Liver (tissue), 3 donors: ENCODE measurements at regions not wholly inside any gene's neighbourhood (a gene's known extent, or its start where the extent isn't known, plus 50 kb on each side); places are given as distances from the start of the nearest gene placed in this dataset.

Experiments
- RAD21 ChIP-seq, 2 donors: IDR thresholded peaks; 2 replicates each; pipeline ENCODE4 v1.6.1; 2016; ENCODE audit warnings: antibody characterized with exemption in 2 of 2, mild to moderate bottlenecking in 2 of 2
- TAF1 ChIP-seq: conservative IDR thresholded peaks from 2 replicates; pipeline ENCODE4 v1.6.1; 2016; ENCODE audit warnings: antibody characterized with exemption, mild to moderate bottlenecking
- TF ChIP-seq, protein P1 (sequence below): fragments of 150-350 bp; IDR thresholded peaks from 2 replicates; pipeline ENCODE4 v1.5.1; 2017; ENCODE audit warnings: improper control_type of control experiment, low read depth, low read length; ENCODE audit not compliant: missing input control
- TF ChIP-seq, protein P2 (sequence below): IDR thresholded peaks from 2 replicates; pipeline ENCODE4 v1.6.1; 2016; ENCODE audit warnings: antibody characterized with exemption
- TF ChIP-seq, protein P3 (sequence below): IDR thresholded peaks from 2 replicates; pipeline ENCODE4 v1.6.1; 2016; ENCODE audit warnings: antibody characterized with exemption
- donor health status: healthy.
- donor health status: healthy.

DNA sequence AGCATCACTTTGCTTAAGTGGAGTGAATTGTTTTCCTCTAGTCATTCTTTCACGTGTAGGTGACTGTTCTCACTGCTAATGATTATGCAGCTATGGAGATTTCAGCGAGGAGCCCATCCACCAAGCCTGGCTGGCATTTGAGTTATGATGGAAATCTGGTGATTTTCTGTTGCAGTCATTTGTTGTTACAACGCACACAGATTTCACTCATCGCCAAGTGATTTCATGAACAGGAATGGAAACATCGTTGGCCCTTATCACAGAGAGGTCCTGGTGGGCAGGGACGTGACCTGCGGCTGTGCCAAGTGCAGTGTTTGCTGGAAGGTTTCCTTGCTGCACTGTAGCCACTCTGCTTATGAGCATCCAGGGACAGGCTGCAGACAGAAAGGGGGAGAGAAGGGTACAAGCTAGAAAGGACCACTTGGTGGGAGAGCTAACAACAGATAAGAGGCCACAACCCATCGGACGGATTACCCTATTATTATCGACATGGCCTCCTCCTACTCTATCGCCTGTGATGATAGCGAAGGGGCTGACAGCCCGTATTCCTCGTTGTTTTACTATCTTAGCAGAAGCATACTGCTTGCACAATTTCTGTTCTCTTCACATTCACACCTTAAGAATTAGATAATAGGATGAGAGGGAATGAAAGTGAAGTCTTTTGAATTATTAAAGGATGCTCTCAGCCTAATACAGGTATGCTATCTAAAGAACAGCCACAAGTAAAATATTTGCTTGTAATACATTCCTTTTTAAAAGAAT, 99.0 kb upstream of the PITRM1 start:
- TF ChIP-seq, protein P1, sequence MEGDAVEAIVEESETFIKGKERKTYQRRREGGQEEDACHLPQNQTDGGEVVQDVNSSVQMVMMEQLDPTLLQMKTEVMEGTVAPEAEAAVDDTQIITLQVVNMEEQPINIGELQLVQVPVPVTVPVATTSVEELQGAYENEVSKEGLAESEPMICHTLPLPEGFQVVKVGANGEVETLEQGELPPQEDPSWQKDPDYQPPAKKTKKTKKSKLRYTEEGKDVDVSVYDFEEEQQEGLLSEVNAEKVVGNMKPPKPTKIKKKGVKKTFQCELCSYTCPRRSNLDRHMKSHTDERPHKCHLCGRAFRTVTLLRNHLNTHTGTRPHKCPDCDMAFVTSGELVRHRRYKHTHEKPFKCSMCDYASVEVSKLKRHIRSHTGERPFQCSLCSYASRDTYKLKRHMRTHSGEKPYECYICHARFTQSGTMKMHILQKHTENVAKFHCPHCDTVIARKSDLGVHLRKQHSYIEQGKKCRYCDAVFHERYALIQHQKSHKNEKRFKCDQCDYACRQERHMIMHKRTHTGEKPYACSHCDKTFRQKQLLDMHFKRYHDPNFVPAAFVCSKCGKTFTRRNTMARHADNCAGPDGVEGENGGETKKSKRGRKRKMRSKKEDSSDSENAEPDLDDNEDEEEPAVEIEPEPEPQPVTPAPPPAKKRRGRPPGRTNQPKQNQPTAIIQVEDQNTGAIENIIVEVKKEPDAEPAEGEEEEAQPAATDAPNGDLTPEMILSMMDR: no peak
- TF ChIP-seq RAD21 (IDR thresholded peaks at IDR 0.05): no peak
- TF ChIP-seq TAF1: no peak
- TF ChIP-seq, protein P2, sequence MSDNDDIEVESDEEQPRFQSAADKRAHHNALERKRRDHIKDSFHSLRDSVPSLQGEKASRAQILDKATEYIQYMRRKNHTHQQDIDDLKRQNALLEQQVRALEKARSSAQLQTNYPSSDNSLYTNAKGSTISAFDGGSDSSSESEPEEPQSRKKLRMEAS: no peak
- TF ChIP-seq, protein P3, sequence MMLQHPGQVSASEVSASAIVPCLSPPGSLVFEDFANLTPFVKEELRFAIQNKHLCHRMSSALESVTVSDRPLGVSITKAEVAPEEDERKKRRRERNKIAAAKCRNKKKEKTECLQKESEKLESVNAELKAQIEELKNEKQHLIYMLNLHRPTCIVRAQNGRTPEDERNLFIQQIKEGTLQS: no peak
